ENCODE measurements at regions not wholly inside any gene's neighbourhood (a gene's known extent, or its start where the extent isn't known, plus 50 kb on each side); places are given as distances from the start of the nearest gene placed in this dataset.

DNA sequence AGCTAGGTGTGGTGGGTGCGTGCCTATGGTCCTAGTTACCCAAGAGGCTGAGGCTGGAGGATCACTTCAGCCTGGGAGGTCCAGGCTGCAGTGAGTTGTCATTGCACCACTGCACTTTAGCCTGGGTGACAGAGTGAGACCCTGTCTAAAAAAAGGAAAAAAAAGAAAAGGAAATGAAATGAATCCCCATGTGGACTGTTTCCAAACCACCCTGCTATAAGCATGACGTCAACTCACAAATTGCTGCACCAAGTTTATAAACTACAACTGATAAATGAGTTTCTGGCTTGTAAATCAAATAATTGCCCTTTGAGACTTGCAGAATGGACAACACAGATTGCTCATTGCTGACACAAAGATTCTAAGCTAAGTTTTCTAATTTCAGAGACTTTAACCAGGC, 51.0 kb upstream of the STK38L start:
- no peak for DNase-seq (ENCODE audit: low read depth, low spot score)
- TF ChIP-seq JUN (IDR thresholded peaks at IDR 0.05; ENCODE audit: borderline replicate concordance, insufficient read depth, insufficient read length, low read depth) (no peak), MYC (IDR thresholded peaks at IDR 0.05; ENCODE audit: low read depth, low read length) (no peak), POLR2AphosphoS5 (IDR thresholded peaks at IDR 0.05; ENCODE audit: insufficient read depth, low read depth, low read length) (no peak), POLR2A (IDR thresholded peaks at IDR 0.05; ENCODE audit: low read depth, low read length) (no peak), GATA2 (IDR thresholded peaks at IDR 0.05; ENCODE audit: insufficient read depth, insufficient read length, low read depth, low read length) (no peak), FOS (IDR thresholded peaks at IDR 0.05; ENCODE audit: borderline replicate concordance, insufficient read depth, low read length) (no peak), EZH2 (IDR thresholded peaks at IDR 0.05; ENCODE audit: borderline replicate concordance, low read depth, low read length, severe bottlenecking) (no peak)
- TF ChIP-seq, protein P1, sequence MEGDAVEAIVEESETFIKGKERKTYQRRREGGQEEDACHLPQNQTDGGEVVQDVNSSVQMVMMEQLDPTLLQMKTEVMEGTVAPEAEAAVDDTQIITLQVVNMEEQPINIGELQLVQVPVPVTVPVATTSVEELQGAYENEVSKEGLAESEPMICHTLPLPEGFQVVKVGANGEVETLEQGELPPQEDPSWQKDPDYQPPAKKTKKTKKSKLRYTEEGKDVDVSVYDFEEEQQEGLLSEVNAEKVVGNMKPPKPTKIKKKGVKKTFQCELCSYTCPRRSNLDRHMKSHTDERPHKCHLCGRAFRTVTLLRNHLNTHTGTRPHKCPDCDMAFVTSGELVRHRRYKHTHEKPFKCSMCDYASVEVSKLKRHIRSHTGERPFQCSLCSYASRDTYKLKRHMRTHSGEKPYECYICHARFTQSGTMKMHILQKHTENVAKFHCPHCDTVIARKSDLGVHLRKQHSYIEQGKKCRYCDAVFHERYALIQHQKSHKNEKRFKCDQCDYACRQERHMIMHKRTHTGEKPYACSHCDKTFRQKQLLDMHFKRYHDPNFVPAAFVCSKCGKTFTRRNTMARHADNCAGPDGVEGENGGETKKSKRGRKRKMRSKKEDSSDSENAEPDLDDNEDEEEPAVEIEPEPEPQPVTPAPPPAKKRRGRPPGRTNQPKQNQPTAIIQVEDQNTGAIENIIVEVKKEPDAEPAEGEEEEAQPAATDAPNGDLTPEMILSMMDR (IDR thresholded peaks at IDR 0.05; ENCODE audit: extremely low read depth in 1 of 2, insufficient read depth in 1 of 2, low read depth in 1 of 2, low read length in 2 of 2), result no peak
- TF ChIP-seq, protein P2, sequence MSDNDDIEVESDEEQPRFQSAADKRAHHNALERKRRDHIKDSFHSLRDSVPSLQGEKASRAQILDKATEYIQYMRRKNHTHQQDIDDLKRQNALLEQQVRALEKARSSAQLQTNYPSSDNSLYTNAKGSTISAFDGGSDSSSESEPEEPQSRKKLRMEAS (IDR thresholded peaks at IDR 0.05; ENCODE audit: insufficient read depth, insufficient read length), result no peak
- no peak overlapping the region for H2AFZ ChIP-seq (ENCODE audit: low read depth, low read length)
- no peaks in the 10 kb centered on the region for H3K9me3 ChIP-seq (replicated peaks; ENCODE audit: control insufficient read depth, insufficient read depth, low read length)
- no peak overlapping the region for H3K4me2 ChIP-seq (ENCODE audit: insufficient read depth, low read length)
- FAIRE-seq, result no peak
- no peaks in the 10 kb centered on the region for H4K20me1 ChIP-seq (replicated peaks; ENCODE audit: control insufficient read depth, extremely low read depth, insufficient read depth, low read length)
- ChIA-PET CTCF (interaction anchor here (1.5 to 1.7 kb wide), 3 partner anchors 13 to 113 kb away, joined by 3 to 6 read pairs (median 4); no protein-coding TSS in a partner anchor), POLR2A (no interaction called here)
- H3K27me3 ChIP-seq (ENCODE audit: control insufficient read depth in 2 of 2, insufficient read depth in 2 of 2, low read length in 2 of 2), result no peaks in the 10 kb centered on the region
- dilution Hi-C loops (cut with MboI; ENCODE audit: extremely low pct_ligation_motif_present, low sequenced_read_pairs) (no loop called here), intact Hi-C loops (cut with micrococcal nuclease) (no loop called here)
- H3K9ac ChIP-seq (replicated peaks; ENCODE audit: extremely low read depth, insufficient read depth, low read length), result no peak overlapping the region
- H3K4me1 ChIP-seq (ENCODE audit: control insufficient read depth, extremely low read depth, insufficient read depth, low read length), result peaks cover 2% of the 10 kb centered on the region
- H3K27ac ChIP-seq (ENCODE audit: insufficient read depth, low read depth, low read length), result no peak overlapping the region
- no peaks in the 10 kb centered on the region for H3K9me1 ChIP-seq (replicated peaks; ENCODE audit: control insufficient read depth, extremely low read depth, insufficient read depth, low read length)
- BruUV-seq (replicated peaks), result no TSS peak
- H3K79me2 ChIP-seq (ENCODE audit: control insufficient read depth, insufficient read depth, low read length), result no peaks in the 10 kb centered on the region
- H3K36me3 ChIP-seq (ENCODE audit: control insufficient read depth in 2 of 2, extremely low read depth in 1 of 2, insufficient read depth in 2 of 2, low read length in 2 of 2), result no peaks in the 10 kb centered on the region
- no peak overlapping the region for H3K4me3 ChIP-seq (replicated peaks in 1 of 3; ENCODE audit: insufficient read depth in 1 of 3, low read depth in 1 of 3, low read length in 3 of 3)

All from endothelial cell of umbilical vein (primary cell).